Neural cell (in vitro differentiated cells): ENCODE measurements at regions not wholly inside any gene's neighbourhood (a gene's known extent, or its start where the extent isn't known, plus 50 kb on each side); places are given as distances from the start of the nearest gene placed in this dataset.

Experiments used
- H2AFZ ChIP-seq: fragments of 200-600, 300-800 bp; sonication (generic), shearing (Covaris generic); 2 replicates; pipeline ENCODE4 v1.6.0; 2014; ENCODE audit warnings: low read depth, mild to moderate bottlenecking, antibody characterized with exemption, low read length, moderate library complexity
- H3F3A ChIP-seq: fragments of 200-600 bp; shearing (Covaris generic); 2 replicates; pipeline ENCODE4 v1.6.1; 2016; ENCODE audit warnings: mild to moderate bottlenecking, moderate library complexity, mixed read lengths, antibody characterized with exemption, low read length; ENCODE audit not compliant: insufficient read depth, poor library complexity, severe bottlenecking
- H3K27ac ChIP-seq: fragments of 200-600, 300-800 bp; sonication (generic), shearing (Covaris generic); 2 replicates; pipeline ENCODE4 v1.5.1; 2014; ENCODE audit warnings: mild to moderate bottlenecking, low read length, moderate library complexity
- H3K27me3 ChIP-seq: fragments of 300-800, 200-600 bp; sonication (generic), shearing (Covaris generic); 2 replicates; pipeline ENCODE4 v1.6.0; 2014; ENCODE audit warnings: mild to moderate bottlenecking, low read depth, low read length, moderate library complexity; ENCODE audit not compliant: insufficient read depth
- H3K36me3 ChIP-seq: fragments of 300-800, 200-600 bp; sonication (generic), shearing (Covaris generic); 2 replicates; pipeline ENCODE4 v1.5.1; 2014; ENCODE audit warnings: mild to moderate bottlenecking, antibody characterized with exemption, low read length, moderate library complexity; ENCODE audit not compliant: insufficient read depth
- H3K4me2 ChIP-seq: fragments of 300-800, 200-600 bp; sonication (generic), shearing (Covaris generic); 2 replicates; pipeline ENCODE4 v1.6.0; 2014; ENCODE audit warnings: mild to moderate bottlenecking, low read length
- H3K4me3 ChIP-seq: fragments of 300-800, 200-600 bp; sonication (generic), shearing (Covaris generic); 2 replicates; pipeline ENCODE4 v1.5.1; 2014; ENCODE audit warnings: mild to moderate bottlenecking, low read length, moderate library complexity
- H3K79me2 ChIP-seq: fragments of 200-600 bp; shearing (Covaris generic); replicated peaks from 2 replicates; pipeline ENCODE4 v1.6.0; 2014; ENCODE audit warnings: mild to moderate bottlenecking, low read length, moderate library complexity; ENCODE audit not compliant: insufficient read depth
- H3K9ac ChIP-seq: fragments of 300-800, 200-600 bp; sonication (generic), shearing (Covaris generic); 2 replicates; pipeline ENCODE4 v1.6.1; 2016; ENCODE audit warnings: mild to moderate bottlenecking, low read length, mixed read lengths
- H3K9me2 ChIP-seq: fragments of 200-600 bp; shearing (Covaris generic); 2 replicates; pipeline ENCODE4 v1.6.1; 2016; ENCODE audit warnings: mild to moderate bottlenecking, low read length, mixed read lengths; ENCODE audit not compliant: insufficient read depth
- H3K9me3 ChIP-seq: fragments of 200-600, 300-800 bp; sonication (generic), shearing (Covaris generic); 2 replicates; pipeline ENCODE4 v1.6.1; 2016; ENCODE audit warnings: mild to moderate bottlenecking, mixed run types, low read length, moderate library complexity, mixed read lengths
- H4K20me1 ChIP-seq: fragments of 200-600 bp; shearing (Covaris generic); 2 replicates; pipeline ENCODE4 v1.6.1; 2016; ENCODE audit warnings: mild to moderate bottlenecking, mixed run types; ENCODE audit not compliant: insufficient read depth
- EP300 ChIP-seq: fragments of 450-650 bp; conservative IDR thresholded peaks from 2 replicates; pipeline ENCODE4 v1.6.1; 2014; ENCODE audit warnings: antibody characterized with exemption, mild to moderate bottlenecking, moderate library complexity; ENCODE audit not compliant: poor library complexity, severe bottlenecking
- EZH2 ChIP-seq: fragments of 200-600, 300-800 bp; shearing (Covaris generic), sonication (generic); IDR thresholded peaks from 2 replicates; pipeline ENCODE4 v1.6.1; 2014; ENCODE audit warnings: antibody characterized with exemption, low read length, borderline replicate concordance, mild to moderate bottlenecking; ENCODE audit not compliant: insufficient read depth, poor library complexity, severe bottlenecking
- MXI1 ChIP-seq: fragments of 450-650 bp; conservative IDR thresholded peaks from 2 replicates; pipeline ENCODE4 v1.6.1; 2014; ENCODE audit warnings: antibody characterized with exemption, mild to moderate bottlenecking; ENCODE audit not compliant: poor library complexity, severe bottlenecking
- POLR2AphosphoS5 ChIP-seq: IDR thresholded peaks from 2 replicates; pipeline ENCODE4 v1.6.1; 2012
- RAD21 ChIP-seq: fragments of 450-650 bp; conservative IDR thresholded peaks from 2 replicates; pipeline ENCODE4 v1.6.1; 2014; ENCODE audit warnings: antibody characterized with exemption, mild to moderate bottlenecking, moderate library complexity
- SMC3 ChIP-seq: fragments of 450-650 bp; conservative IDR thresholded peaks from 2 replicates; pipeline ENCODE4 v1.6.1; 2014; ENCODE audit warnings: antibody characterized with exemption, mild to moderate bottlenecking, moderate library complexity; ENCODE audit not compliant: poor library complexity
- TAF1 ChIP-seq: IDR thresholded peaks from 2 replicates; pipeline ENCODE4 v1.6.1; 2012; ENCODE audit warnings: low read depth
- TF ChIP-seq, protein P1 (sequence below): IDR thresholded peaks from 2 replicates; pipeline ENCODE4 v1.6.1; 2012; ENCODE audit warnings: borderline replicate concordance
- TF ChIP-seq, protein P2 (sequence below): fragments of 450-650 bp; IDR thresholded peaks from 2 replicates; pipeline ENCODE4 v1.5.1; 2014; ENCODE audit warnings: antibody characterized with exemption, mild to moderate bottlenecking, moderate library complexity; ENCODE audit not compliant: poor library complexity, severe bottlenecking

DNA sequence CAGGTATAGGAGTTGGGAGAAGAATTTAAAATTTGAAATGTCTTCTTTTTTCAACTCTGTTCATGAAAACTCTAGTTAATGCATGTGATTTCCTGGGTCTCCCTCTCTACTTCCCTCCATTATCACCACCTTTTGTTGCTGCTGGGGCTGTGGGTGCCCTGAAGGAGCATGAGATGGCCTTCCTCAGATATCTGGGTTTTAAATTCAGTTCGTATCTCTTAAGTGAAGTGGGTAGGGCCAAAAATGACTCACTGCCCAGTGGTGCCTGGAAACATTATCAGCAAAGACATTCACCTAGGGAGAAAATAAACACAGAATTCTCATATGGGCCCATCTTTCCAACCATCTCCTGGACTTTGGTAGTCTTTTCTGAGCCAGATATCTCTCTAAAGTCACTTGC is 234.9 kb upstream of the PLEKHG7 start:
- no peaks in the 10 kb centered on the region for H4K20me1 ChIP-seq
- no peaks in the 10 kb centered on the region for H3K27me3 ChIP-seq
- no peak overlapping the region for H3K4me2 ChIP-seq
- no peak overlapping the region for H3K4me3 ChIP-seq
- no peak overlapping the region for H3K27ac ChIP-seq
- no peak overlapping the region for H3K9ac ChIP-seq
- H2AFZ ChIP-seq, result no peak overlapping the region
- no peaks in the 10 kb centered on the region for H3K79me2 ChIP-seq
- H3K9me3 ChIP-seq, result no peaks in the 10 kb centered on the region
- H3K9me2 ChIP-seq, result no peaks in the 10 kb centered on the region
- TF ChIP-seq RAD21 (no peak), TAF1 (no peak), MXI1 (no peak), POLR2AphosphoS5 (no peak), EP300 (no peak), SMC3 (no peak), EZH2 (no peak)
- TF ChIP-seq, protein P1, sequence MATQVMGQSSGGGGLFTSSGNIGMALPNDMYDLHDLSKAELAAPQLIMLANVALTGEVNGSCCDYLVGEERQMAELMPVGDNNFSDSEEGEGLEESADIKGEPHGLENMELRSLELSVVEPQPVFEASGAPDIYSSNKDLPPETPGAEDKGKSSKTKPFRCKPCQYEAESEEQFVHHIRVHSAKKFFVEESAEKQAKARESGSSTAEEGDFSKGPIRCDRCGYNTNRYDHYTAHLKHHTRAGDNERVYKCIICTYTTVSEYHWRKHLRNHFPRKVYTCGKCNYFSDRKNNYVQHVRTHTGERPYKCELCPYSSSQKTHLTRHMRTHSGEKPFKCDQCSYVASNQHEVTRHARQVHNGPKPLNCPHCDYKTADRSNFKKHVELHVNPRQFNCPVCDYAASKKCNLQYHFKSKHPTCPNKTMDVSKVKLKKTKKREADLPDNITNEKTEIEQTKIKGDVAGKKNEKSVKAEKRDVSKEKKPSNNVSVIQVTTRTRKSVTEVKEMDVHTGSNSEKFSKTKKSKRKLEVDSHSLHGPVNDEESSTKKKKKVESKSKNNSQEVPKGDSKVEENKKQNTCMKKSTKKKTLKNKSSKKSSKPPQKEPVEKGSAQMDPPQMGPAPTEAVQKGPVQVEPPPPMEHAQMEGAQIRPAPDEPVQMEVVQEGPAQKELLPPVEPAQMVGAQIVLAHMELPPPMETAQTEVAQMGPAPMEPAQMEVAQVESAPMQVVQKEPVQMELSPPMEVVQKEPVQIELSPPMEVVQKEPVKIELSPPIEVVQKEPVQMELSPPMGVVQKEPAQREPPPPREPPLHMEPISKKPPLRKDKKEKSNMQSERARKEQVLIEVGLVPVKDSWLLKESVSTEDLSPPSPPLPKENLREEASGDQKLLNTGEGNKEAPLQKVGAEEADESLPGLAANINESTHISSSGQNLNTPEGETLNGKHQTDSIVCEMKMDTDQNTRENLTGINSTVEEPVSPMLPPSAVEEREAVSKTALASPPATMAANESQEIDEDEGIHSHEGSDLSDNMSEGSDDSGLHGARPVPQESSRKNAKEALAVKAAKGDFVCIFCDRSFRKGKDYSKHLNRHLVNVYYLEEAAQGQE, result no peak
- TF ChIP-seq, protein P2, sequence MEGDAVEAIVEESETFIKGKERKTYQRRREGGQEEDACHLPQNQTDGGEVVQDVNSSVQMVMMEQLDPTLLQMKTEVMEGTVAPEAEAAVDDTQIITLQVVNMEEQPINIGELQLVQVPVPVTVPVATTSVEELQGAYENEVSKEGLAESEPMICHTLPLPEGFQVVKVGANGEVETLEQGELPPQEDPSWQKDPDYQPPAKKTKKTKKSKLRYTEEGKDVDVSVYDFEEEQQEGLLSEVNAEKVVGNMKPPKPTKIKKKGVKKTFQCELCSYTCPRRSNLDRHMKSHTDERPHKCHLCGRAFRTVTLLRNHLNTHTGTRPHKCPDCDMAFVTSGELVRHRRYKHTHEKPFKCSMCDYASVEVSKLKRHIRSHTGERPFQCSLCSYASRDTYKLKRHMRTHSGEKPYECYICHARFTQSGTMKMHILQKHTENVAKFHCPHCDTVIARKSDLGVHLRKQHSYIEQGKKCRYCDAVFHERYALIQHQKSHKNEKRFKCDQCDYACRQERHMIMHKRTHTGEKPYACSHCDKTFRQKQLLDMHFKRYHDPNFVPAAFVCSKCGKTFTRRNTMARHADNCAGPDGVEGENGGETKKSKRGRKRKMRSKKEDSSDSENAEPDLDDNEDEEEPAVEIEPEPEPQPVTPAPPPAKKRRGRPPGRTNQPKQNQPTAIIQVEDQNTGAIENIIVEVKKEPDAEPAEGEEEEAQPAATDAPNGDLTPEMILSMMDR, result no peak
- H3K36me3 ChIP-seq, result no peaks in the 10 kb centered on the region
- H3F3A ChIP-seq, result peaks cover 3% of the 10 kb centered on the region

DNA sequence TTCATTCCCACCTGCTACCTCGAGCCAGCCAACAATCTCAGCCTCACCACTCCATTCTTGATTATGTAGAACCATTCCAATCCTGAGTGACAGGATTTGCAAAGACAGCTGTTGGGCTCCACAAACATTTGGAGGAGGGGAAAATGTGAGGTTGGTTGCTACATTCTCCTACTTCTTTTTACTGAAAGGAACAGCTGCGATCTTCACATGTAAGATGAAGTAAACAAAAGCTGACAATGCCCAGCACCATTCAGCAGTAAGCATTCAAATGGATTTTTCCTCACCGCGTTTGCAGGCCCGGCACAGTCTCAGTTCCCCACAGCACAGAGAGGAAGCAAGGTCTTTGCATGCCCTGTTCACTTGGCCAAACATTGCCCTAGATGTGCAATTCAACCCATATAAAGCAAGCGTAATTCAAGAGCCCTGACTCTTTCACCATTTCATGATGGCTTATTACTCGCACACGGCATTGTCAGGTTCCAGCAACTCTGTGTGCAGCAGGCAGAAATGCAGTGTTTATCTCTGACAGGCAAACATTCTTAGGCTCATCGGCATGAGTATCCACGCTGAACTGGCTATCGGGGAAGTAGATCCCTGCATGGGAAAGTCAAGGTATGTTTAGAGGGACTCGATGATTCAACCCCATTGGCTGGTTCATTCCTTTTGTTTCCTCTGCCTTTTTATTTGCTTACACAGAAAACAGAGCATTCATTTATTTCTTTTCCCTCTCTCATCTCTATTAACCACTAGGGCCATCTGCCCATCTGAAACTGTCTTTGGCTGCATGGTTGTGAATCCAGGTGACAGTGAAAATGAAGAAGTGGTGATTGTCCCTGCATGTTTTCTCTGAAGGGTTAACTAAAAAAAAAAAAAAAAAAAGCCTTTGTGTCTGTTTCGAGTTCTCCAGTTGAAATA is 236.1 kb upstream of the PLEKHG7 start:
- no peaks in the 10 kb centered on the region for H3K9me2 ChIP-seq
- peak overlapping the region; percentile 48 for H3K9ac ChIP-seq
- peaks cover 3% of the 10 kb centered on the region for H3F3A ChIP-seq
- TF ChIP-seq EZH2 (no peak), TAF1 (peak; percentile 35)
- peak overlapping the region; percentile 75 for H2AFZ ChIP-seq
- peak overlapping the region; percentile 47 for H3K4me3 ChIP-seq
- no peaks in the 10 kb centered on the region for H3K27me3 ChIP-seq
- H3K9me3 ChIP-seq, result no peaks in the 10 kb centered on the region
- peak overlapping the region; percentile 10 for H3K4me2 ChIP-seq
- H3K79me2 ChIP-seq, result no peaks in the 10 kb centered on the region
- H4K20me1 ChIP-seq, result no peaks in the 10 kb centered on the region
- no peaks in the 10 kb centered on the region for H3K36me3 ChIP-seq
- peak overlapping the region; percentile 73 for H3K27ac ChIP-seq
